ENCODE measurements at regions not wholly inside any gene's neighbourhood (a gene's known extent, or its start where the extent isn't known, plus 50 kb on each side); places are given as distances from the start of the nearest gene placed in this dataset.
"Not testable (repeated sequence)": the region's sequence is repeated elsewhere in the genome, so short reads cannot be mapped to it uniquely, and the experiment has no call there.

DNA sequence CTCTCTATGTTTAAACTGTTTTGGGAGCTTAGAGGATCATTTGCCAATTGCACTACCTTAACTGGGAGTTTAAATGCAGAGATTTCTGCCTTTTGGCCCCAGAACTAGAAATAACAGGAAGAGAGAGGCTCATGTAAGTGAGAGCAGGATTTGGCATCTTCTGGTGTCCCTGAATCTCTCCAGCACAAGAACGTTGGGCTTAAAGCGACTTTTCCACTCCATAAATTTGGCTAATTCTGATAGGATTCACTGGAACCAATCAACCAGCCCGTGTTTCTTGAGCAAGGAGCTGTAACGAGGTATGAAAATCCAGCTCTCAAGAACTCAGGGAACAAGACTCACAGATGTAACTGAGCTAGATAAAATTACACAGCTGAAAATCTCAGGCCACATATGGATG is 181.0 kb downstream of the C1D start:
- DNase-seq (ENCODE audit: low spot score in 2 of 2) (no peak), FAIRE-seq (no peak)

DNA sequence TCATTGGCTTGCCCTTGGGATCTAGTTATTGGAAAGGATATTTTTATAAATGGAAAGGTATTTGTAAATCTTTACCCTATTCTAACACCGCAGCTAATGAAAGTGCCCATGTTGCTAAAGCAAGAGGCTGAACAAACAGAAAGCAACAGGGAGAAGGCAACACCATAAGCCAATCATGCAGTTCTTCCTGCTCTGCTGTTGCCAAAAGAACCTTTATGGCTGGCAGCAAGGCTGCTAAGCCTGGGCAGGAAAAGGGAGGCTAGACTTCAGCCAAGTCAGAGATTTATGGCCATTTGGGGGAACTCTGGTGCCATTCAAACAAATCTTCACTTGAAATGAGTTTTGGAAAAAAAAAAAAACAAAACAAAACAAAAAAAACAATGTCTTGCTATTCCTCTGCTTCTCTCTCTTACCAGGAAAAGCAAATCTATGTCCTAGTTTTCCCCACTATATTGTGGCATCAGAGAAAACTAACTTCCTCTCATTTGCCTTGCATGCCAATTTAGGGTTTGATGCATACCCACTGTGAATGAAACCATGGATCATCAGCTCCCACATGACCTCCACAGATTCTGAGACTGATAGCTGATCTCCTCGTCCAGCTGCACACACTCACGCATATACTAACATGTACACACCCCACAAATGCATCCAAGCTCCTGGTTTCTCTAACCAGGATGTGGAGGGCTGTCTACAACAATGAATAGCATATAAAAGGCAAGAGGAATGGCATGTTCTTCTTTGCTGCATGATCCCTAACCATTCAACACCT is 179.3 kb downstream of the C1D start:
- FAIRE-seq (no peak), DNase-seq (ENCODE audit: low spot score in 2 of 2) (no peak)

DNA sequence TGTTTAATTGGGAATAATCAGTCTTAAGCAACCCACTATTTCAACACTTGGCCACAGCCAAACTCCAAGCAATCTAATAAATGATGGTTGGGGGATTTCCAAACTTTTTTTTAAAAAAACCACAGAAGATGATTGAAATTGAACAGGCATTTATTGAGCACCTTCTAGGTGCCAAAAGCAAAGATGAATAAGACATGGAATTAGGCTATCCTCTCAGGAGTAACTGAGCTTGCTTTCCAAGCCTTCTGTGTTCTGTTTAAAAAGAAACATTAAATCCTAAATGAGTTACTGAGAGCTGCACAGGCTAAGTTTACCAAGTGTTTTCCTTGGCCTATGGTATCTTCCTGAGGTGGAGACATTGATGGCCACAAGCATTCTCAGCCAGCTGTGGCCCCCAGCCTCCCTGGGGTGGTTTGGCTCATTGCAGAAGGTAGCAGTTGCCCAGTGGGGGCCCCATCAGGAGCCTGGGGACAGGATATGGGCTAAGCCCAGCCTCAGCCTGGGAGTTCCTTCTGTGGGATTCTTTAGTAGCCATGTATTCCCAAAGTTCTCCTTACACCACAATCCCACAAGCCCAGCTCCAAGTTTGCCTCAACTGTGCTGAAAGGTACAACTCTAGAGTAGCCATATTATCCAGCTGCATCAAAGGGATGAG is 174.3 kb downstream of the C1D start:
- no peak for FAIRE-seq
- no peak for DNase-seq (ENCODE audit: low spot score in 2 of 2)

DNA sequence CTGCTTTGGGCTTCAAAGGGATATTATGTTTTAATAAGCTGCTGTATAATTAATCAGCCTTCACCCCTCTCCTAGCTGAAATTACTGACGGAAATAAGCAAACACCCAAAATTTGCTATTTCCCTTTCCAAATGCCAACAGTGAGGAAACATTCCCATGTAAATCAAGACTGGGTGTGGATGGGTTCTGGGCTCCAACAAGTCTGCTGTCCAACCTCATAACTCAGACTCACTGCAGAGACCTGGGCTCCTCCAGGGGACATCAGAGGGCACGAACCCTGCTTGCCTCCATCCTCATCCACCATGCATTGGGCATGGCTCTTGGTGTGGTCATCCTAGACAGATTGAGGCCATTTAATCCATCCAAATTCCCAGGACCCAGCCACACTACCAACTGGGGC is 173.7 kb downstream of the C1D start:
- no peak for FAIRE-seq

DNA sequence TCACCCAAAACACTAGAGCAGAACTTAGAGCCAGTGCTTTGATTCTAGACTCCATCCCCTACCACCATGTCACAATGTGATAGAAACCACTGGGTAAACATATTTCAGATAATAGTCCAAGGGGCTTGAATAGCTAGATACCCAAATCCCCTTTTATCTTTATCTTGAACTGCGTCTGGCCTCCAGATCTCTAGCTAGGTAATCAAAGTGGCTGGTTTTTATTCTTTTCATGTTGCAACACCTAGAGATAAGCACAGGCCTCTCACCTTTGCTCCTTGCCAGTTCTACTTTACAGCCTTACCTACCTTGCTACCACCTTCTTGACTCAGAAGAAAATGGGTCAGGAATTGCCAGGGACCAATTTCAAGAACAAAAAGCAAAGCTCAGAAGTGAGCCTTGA is 171.2 kb downstream of the C1D start:
- no peak for DNase-seq (ENCODE audit: low spot score in 2 of 2)
- FAIRE-seq, result no peak

More for the DNA sequence above, 173.7 kb downstream of the C1D start:
- no peak for DNase-seq (ENCODE audit: low spot score in 2 of 2)

DNA sequence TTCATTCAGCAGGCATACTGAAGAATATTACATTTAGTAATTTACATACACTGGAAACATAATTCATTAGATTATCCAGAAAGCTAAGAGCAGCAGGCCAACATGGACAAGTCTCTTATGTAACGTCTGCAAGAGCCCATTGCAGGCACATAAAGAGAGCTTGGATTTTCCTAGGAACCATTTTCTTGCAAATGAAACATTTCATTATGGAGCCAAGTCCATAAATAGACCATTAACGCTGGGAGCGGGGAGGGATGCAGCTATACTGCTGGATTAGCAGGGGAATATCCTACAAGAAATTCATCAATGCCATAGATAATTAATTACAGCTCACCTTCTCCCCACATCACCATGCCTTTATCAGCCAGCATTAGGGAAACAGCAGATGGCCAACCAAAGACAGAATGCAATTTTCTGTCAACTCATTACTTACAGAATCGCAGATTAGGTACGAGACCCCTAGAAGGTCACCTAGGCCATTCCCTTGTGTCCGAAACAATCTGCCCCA is 170.4 kb downstream of the C1D start:
- DNase-seq (ENCODE audit: low spot score in 2 of 2) (no peak), FAIRE-seq (no peak)

DNA sequence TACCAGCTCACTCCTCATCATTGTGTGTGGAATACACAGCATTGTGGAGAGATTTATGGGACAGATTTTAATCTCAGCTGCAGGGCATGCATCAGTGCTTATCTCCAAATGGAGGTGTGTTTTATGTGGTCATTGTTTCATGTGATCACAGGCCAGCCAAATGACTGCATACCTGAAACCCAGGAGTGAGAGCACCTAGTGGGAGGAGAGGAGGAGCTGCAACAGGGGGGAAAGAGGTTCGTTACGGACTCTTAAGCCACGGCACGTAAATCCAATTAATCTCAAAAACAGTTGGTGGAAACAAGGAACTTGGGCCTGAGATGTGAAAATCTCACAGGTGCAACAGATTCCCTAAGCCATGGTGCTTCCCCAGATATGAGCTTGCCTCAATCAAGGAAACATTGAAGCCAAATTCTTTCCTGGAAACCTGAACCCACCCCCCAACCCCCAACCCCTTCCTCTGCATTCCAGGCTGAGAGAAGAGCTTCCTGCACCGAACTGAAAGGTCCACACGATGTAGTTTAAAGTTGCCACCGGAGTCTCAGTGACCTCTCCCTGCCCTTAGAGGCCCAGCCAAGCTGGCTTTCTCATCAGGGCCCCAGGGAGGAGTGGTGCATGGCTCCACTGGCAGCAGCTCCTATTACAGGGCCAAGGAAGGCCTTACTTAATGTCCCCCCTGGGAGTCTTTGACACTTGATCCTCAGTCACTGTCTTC is 167.4 kb downstream of the C1D start:
- DNase-seq (ENCODE audit: low spot score in 2 of 2) (no peak), FAIRE-seq (no peak)

DNA sequence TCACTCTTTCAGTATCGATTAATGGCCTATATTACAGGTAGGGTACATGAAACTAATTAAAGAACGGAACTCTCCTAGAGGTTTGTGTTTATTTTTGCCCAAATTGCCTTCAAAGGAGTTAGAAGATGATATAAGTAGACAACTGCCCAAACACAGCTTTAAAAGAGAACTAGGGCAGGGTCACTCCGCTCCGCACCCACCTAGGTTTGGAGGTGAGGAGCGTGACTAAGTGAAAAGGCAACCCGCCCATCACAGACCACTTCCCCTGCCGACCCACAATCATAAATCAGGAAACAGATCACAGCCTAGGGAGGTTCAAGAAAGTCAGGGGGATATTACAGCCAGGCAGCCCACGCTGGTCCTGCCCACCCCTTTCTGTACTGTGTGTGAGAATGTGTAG is 166.7 kb downstream of the C1D start:
- FAIRE-seq, result no peak
- DNase-seq (ENCODE audit: low spot score in 2 of 2), result no peak

DNA sequence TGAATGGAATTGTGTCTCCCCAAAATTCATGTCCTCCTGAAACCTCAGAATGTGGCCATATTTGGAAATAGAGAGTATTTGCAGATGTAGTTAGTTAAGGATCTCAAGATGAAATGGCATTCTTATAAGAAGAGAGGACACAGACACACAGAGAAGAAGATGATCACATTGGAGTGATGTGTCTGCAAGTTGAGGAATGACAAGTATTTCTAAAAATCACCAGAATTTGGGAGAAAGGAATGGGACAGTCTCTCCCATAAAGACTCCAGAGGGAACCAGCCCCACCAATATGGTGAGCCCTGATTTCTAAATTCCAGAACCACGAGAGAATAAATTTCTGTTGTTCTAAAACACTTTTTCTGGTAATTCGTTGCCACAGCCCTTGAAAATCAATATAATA is 166.3 kb downstream of the C1D start:
- DNase-seq (ENCODE audit: low spot score in 2 of 2), result no peak
- no peak for FAIRE-seq

DNA sequence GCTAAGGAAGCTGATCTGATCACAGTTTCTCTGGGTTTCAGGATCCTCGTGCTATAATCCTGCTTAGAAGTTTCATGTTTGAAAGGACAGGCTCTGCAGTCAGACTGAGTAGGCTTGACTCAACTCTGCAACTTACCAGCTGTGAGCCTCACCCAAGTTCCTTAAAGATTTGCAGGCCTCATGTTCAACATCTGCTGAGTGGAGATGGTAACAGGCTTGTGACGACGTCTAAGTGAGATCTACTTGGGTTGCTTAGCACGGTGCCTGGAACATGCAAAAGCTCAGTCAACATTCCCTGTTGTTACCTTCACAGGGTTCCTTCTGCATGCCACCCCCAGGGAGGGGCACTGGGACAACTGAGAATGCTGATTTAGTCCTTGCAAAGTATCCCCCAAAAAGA is 164.2 kb downstream of the C1D start:
- no peak for FAIRE-seq
- no peak for DNase-seq (ENCODE audit: low spot score in 2 of 2)

DNA sequence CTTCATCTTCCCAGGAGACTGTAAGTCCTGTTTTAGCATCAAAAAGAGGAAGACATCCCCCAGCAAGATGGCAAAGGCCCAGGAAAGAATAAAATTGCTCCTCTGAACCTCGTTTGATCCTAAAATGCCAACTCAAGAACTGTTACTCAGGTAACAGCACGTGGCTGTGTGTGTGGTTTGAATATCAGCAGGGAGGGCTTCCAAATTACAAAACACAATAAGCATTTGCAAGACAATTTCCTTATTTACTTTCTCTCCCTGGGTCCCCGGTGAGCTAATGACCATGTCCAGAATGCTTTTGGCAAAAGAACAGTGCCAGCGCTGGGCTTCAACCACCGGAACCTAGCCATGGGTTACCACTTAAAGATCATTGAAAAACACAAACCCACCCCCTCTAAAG is 163.6 kb downstream of the C1D start:
- DNase-seq (ENCODE audit: low spot score in 2 of 2), result no peak
- no peak for FAIRE-seq

DNA sequence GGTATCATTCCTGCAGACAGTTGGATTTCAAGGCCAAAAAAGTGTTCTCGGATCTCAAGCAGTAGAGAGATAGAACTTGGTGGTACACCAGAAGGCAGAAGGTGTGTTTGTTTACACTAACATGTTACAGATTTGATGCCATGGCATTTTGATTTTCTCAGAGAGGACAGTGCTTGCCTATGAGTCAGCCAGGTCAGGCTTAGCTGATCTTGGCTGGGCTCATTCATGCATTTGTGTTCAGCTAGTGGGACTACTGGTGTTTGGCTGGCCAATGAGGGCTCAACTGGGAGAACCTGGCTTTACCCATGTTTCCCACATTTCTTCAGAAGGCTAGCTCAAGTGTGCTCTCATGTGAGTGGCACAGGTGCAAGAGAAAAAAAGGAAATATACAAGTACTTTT is 162.0 kb downstream of the C1D start:
- DNase-seq (ENCODE audit: low spot score in 2 of 2), result no peak
- no peak for FAIRE-seq

DNA sequence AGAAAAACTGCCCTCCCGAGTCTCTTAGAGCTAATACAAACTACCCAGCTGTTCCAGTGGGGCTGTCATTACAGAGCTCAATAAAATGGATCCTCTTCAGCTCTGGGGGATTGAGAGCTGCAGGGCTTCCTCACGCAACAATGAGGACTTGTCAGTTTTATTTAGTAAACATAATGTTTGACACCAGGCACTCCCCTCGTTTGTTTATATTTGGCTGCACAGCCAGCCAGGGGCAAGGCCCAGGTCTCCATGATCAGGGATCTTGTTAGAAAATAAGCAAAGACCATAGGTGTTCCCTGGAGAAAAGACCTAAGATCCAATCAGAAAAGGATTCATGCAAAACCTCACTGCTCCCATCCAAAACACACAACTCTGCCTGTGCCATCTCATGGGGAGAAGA is 158.2 kb downstream of the C1D start:
- FAIRE-seq (no peak), DNase-seq (ENCODE audit: low spot score in 2 of 2) (no peak)

DNA sequence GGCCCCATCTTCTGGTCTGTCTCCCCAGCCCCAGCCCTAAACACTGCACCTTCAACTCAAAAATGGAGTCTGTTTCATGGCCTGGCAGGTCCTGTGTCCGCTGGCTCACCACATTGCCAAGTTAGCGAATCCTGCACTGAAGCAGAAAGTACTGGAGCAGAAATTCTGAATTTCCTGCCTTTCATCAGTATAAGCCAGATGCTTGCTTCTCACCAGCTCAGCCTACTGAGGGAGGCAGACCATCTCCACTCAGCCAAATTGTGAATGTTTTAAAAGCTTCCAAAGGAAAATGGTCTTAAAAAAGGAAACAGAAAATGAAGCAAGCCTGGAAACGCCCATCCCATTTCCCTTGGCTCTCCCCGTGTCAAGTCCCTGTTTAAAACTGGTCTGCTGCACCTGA is 157.8 kb downstream of the C1D start:
- FAIRE-seq (no peak), DNase-seq (ENCODE audit: low spot score in 2 of 2) (no peak)

DNA sequence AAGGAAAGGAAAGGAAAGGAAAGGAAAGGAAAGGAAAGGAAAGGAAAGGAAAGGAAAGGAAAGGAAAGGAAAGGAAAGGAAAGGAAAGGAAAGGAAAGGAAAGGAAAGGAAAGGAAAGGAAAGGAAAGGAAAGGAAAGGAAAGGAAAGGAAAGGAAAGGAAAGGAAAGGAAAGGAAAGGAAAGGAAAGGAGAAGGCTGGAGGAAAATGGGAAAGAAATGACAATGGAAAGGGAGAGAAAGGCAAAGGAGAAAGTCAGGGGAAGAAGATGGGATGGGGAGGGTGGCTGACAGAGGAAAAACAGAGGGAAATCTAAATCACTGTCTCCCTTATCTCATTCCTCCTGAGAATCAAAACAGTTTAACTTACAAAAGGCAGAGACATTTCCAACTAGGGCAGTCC is 156.3 kb downstream of the C1D start:
- FAIRE-seq; DNase-seq (ENCODE audit: low spot score in 2 of 2): not testable (repeated sequence)

DNA sequence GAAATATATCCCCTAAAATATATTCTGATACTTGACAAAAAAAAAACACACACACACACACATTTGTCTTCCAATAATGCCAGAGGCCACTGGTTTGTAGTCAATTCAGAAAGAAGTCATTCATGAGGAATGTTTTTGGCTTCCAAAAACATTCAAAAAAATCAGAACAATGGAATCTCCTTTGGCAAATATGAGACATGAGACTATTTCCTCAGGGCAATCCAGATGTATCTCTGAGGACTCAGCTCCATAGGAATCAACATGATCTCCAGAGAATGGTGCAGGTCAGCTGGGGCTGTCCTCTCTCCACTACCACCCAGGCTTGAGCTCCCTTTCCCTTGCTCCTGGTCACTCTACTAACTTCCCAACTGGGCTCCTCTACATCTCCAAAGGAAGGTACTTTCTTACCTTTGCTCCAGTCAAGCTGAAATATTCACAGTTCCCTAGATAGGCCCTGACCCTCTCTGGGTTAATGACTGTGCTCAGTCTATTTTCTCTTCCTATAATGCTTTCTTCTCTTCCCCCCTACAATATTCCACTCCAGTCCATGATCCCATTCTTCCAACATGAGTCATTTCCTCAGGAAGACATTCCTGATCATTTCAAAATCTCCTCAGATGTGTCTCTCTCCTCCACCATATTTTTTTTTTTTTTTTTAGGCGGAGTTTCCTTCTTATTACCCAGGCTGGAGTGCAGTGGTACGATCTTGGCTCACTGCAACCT is 145.3 kb downstream of the C1D start:
- FAIRE-seq (no peak), DNase-seq (ENCODE audit: low spot score in 2 of 2) (no peak)

DNA sequence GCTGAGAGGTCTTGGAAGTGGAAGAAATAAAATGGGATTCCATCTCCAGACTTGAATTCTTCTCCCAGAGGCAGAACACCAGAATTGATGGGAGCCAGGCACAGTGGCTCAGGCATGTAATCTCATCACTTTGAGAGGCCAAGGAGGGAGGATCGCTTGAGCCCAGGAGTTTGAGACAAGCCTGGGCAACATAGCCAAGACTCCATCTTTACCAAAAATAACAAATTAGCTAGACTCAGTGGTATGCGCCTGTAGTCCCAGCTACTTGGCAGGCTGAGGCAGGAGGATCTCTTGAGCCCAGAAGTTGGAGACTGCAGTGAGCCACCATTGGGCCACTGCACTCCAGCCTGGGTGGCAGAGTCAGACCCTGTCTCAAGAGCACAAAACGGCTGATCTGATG is 144.3 kb downstream of the C1D start:
- FAIRE-seq, result no peak
- DNase-seq (ENCODE audit: low spot score in 2 of 2), result no peak

DNA sequence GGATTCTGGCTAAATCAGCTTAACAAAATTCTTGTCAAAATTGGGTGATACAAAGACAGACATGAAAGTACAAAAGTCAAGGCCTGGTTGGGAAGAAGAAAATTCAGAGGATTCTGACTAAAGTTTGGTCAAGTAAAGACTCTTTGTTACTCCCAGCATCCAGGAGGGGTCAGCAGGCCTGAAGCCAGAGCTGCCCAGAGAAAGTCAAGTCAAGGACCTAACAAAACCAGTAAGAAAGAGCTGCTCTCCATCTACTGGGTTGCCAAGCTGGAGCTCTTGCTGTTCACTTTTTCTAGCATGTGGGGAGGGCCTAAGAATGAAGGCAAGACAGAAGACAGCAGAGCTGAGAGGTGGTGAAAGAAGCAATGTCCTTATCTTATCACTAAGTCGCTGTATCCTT is 143.3 kb downstream of the C1D start:
- no peak for FAIRE-seq

DNA sequence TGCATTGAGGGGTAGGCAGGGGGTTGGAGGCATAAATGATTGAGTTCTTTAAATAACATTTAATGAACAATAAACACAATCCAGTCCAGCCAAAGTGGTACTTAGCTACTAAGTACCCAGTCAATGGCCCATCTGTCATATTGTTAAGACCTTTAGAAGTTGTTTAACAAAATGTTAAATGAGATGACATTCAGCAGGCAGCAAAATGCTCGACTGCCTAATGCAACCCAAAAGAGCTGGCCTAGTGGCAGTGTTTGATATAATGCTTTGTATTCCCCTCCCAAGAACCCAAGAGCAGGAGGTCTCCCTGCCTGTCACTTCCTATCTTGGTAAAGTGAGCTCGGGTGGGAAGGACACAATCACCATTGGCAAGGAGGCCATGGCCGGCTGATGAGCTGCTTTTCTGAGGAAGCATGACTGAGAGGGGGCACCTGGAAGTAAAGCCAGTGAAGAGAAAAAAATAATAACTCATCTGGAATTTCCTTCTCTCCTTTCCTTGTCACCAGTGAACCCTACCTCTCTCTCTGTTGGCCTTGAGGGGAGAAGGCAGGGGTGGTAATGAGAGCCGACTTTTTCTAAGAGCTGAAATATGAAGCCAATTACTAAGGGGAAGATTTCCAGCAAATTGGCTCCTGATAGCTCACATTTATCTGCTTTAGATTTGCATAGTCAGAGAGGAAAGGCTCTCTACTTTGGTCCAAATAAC is 140.6 kb downstream of the C1D start:
- FAIRE-seq (no peak), DNase-seq (ENCODE audit: low spot score in 2 of 2) (no peak)

More for the DNA sequence above, 143.3 kb downstream of the C1D start:
- DNase-seq (ENCODE audit: low spot score in 2 of 2), result no peak

DNA sequence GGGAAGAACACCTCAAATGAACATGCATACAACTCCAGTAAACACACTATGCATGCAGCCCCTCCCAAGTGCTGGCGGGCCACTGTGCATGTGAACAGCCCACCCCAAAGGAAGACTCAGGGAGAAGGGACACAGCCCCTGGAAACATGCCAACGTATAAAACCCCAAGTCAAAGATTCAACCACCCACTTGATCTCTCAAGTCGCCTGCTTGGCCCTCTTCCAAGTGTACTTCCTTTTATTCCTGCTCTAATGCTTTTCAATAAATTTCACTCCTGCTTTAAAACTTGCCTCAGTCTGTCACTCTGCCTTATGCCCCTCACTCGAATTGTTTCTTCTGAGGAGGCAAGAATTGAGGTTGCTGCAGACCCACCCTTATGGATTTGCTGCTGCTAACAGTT is 139.1 kb downstream of the C1D start:
- no peak for FAIRE-seq
- no peak for DNase-seq (ENCODE audit: low spot score in 2 of 2)

Measured in frontal cortex (tissue), 3 donors.